NB4 (cell line): ENCODE measurements at regions not wholly inside any gene's neighbourhood (a gene's known extent, or its start where the extent isn't known, plus 50 kb on each side); places are given as distances from the start of the nearest gene placed in this dataset.

Experiments used
- CTCF ChIP-seq: IDR thresholded peaks from one replicate; pipeline ENCODE4 v1.5.1; 2012; ENCODE audit warnings: low read depth, low read length
- MYC ChIP-seq: IDR thresholded peaks from 2 replicates; pipeline ENCODE4 v1.6.1; 2011; ENCODE audit warnings: low read depth, low read length
- POLR2A ChIP-seq: IDR thresholded peaks from 2 replicates; pipeline ENCODE4 v1.6.1; 2011; ENCODE audit warnings: mild to moderate bottlenecking; ENCODE audit not compliant: insufficient read length; ENCODE audit errors: extremely low read depth

GRCh38 chr15:53841651-53842050, 82.2 kb upstream of the WDR72 start:
- TF ChIP-seq CTCF (no peak), POLR2A (no peak), MYC (no peak)
